ENCODE measurements at regions not wholly inside any gene's neighbourhood (a gene's known extent, or its start where the extent isn't known, plus 50 kb on each side); places are given as distances from the start of the nearest gene placed in this dataset.
"Not testable (repeated sequence)": the region's sequence is repeated elsewhere in the genome, so short reads cannot be mapped to it uniquely, and the experiment has no call there.

- no peak for DNase-seq (ENCODE audit: low read depth in 4 of 4, low spot score in 2 of 4)
Measured at GRCh38 chr1:213751064-213751397, 236.7 kb upstream of the PROX1 start.

GRCh38 chr1:213759359-213760181 lies 228.2 kb upstream of the PROX1 start:
- DNase-seq (ENCODE audit: low read depth in 4 of 4, low spot score in 2 of 4): no peak

- DNase-seq (ENCODE audit: low read depth in 4 of 4, low spot score in 2 of 4): no peak
Measured at GRCh38 chr1:213761845-213762407, 225.8 kb upstream of the PROX1 start.

GRCh38 chr1:213767683-213768082 lies 220.1 kb upstream of the PROX1 start:
- no peak for DNase-seq (ENCODE audit: low read depth in 4 of 4, low spot score in 2 of 4)

- no peak for DNase-seq (ENCODE audit: low read depth in 4 of 4, low spot score in 2 of 4)
Measured at GRCh38 chr1:213772128-213773063, 215.4 kb upstream of the PROX1 start.

GRCh38 chr1:213773975-213774374 lies 213.8 kb upstream of the PROX1 start:
- DNase-seq (ENCODE audit: low read depth in 4 of 4, low spot score in 2 of 4): no peak

- DNase-seq (ENCODE audit: low read depth in 4 of 4, low spot score in 2 of 4): no peak
Measured at GRCh38 chr1:213776969-213777368, 210.8 kb upstream of the PROX1 start.

- no peak for DNase-seq (ENCODE audit: low read depth in 4 of 4, low spot score in 2 of 4)
Measured at GRCh38 chr1:213779228-213779627, 208.5 kb upstream of the PROX1 start.

GRCh38 chr1:213782941-213783672 lies 204.7 kb upstream of the PROX1 start:
- no peak for DNase-seq (ENCODE audit: low read depth in 4 of 4, low spot score in 2 of 4)

GRCh38 chr1:213783893-213784292 lies 203.9 kb upstream of the PROX1 start:
- no peak for DNase-seq (ENCODE audit: low read depth in 4 of 4, low spot score in 2 of 4)

- DNase-seq (ENCODE audit: low read depth in 4 of 4, low spot score in 2 of 4): no peak
Measured at GRCh38 chr1:213786683-213787082, 201.1 kb upstream of the PROX1 start.

GRCh38 chr1:213790565-213790964 lies 197.2 kb upstream of the PROX1 start:
- DNase-seq (ENCODE audit: low read depth in 4 of 4, low spot score in 2 of 4): no peak

GRCh38 chr1:213793482-213794067 lies 194.2 kb upstream of the PROX1 start:
- peak in 1 of 4 donors; percentile 12 for DNase-seq (ENCODE audit: low read depth in 4 of 4, low spot score in 2 of 4)

GRCh38 chr1:213796525-213796924 lies 191.2 kb upstream of the PROX1 start:
- DNase-seq (ENCODE audit: low read depth in 4 of 4, low spot score in 2 of 4): no peak

GRCh38 chr1:213808288-213808687 lies 179.5 kb upstream of the PROX1 start:
- not testable (repeated sequence) for DNase-seq (ENCODE audit: low read depth in 4 of 4, low spot score in 2 of 4)

GRCh38 chr1:213817156-213817555 lies 170.6 kb upstream of the PROX1 start:
- DNase-seq (ENCODE audit: low read depth in 4 of 4, low spot score in 2 of 4): no peak

- DNase-seq (ENCODE audit: low read depth in 4 of 4, low spot score in 2 of 4): no peak
Measured at GRCh38 chr1:213820362-213821149, 167.2 kb upstream of the PROX1 start.

- no peak for DNase-seq (ENCODE audit: low read depth in 4 of 4, low spot score in 2 of 4)
Measured at GRCh38 chr1:213821175-213821942, 166.4 kb upstream of the PROX1 start.

GRCh38 chr1:213821943-213822334 lies 165.8 kb upstream of the PROX1 start:
- DNase-seq (ENCODE audit: low read depth in 4 of 4, low spot score in 2 of 4): no peak
